Astrocyte of the spinal cord (primary cell): ENCODE measurements at regions not wholly inside any gene's neighbourhood (a gene's known extent, or its start where the extent isn't known, plus 50 kb on each side); places are given as distances from the start of the nearest gene placed in this dataset.

Experiments
- DNase-seq: peaks from one replicate; pipeline ENCODE4 v3.0.0; 2011; ENCODE audit warnings: low read depth, low spot score
- H3K4me3 ChIP-seq: 2 replicates; pipeline ENCODE4 v1.5.1; 2011; ENCODE audit warnings: low read depth, mild to moderate bottlenecking, low read length, moderate library complexity
- CTCF ChIP-seq: IDR thresholded peaks from 2 replicates; pipeline ENCODE4 v1.5.1; 2012; ENCODE audit warnings: low read depth, mild to moderate bottlenecking, low read length, inconsistent platforms
- in situ Hi-C: cut with HindIII; loops from 2 replicates; pipeline ENCODE4 v1.10.0; 2017; ENCODE audit warnings: low sequenced_read_pairs

- in situ Hi-C loops = no loop called here
- H3K4me3 ChIP-seq = no peak overlapping the region
- no peak for DNase-seq
- no peak for TF ChIP-seq CTCF
These were observed 69.6 kb upstream of the RIOK3 start for GRCh38 chr18:23383494-23383893.

GRCh38 chr18:23384778-23385736 is 68.0 kb upstream of the RIOK3 start:
- no peak overlapping the region for H3K4me3 ChIP-seq
- DNase-seq = no peak
- TF ChIP-seq CTCF = no peak
- in situ Hi-C loops = no loop called here

GRCh38 chr18:23386317-23386716 is 66.8 kb upstream of the RIOK3 start:
- in situ Hi-C loops = no loop called here
- TF ChIP-seq CTCF = no peak
- DNase-seq = no peak
- no peak overlapping the region for H3K4me3 ChIP-seq

GRCh38 chr18:23387265-23387664 is 65.8 kb upstream of the RIOK3 start:
- H3K4me3 ChIP-seq = no peak overlapping the region
- DNase-seq = no peak
- in situ Hi-C loops = no loop called here
- no peak for TF ChIP-seq CTCF

- DNase-seq = no peak
- H3K4me3 ChIP-seq = no peak overlapping the region
- TF ChIP-seq CTCF = no peak
- in situ Hi-C loops = no loop called here
These were observed 64.7 kb upstream of the RIOK3 start for GRCh38 chr18:23388357-23388756.

GRCh38 chr18:23391156-23391555 is 61.9 kb upstream of the RIOK3 start:
- in situ Hi-C loops = no loop called here
- TF ChIP-seq CTCF = no peak
- DNase-seq = no peak
- H3K4me3 ChIP-seq = no peak overlapping the region
